ENCODE measurements at regions not wholly inside any gene's neighbourhood (a gene's known extent, or its start where the extent isn't known, plus 50 kb on each side); places are given as distances from the start of the nearest gene placed in this dataset.

DNA sequence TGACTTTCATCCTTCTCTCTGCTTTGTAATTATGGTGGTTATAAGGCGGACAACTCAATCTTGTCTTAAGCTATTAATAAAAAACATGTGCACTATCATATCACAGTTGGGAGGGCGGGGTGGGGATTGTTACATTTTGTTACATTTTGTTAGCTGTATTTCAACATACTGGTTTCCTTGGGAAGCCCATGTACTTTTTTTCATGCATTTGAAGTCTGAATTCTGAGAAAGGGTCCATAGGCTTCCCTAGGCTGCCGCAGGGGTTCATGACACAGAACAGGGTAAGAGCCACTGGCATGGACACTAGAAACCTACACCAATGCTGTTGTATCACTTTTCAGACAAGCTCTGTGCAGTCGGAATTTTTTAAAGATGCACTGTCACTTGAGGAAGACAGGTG, 178.8 kb downstream of the ETS2 start:
- TF ChIP-seq, protein P1, sequence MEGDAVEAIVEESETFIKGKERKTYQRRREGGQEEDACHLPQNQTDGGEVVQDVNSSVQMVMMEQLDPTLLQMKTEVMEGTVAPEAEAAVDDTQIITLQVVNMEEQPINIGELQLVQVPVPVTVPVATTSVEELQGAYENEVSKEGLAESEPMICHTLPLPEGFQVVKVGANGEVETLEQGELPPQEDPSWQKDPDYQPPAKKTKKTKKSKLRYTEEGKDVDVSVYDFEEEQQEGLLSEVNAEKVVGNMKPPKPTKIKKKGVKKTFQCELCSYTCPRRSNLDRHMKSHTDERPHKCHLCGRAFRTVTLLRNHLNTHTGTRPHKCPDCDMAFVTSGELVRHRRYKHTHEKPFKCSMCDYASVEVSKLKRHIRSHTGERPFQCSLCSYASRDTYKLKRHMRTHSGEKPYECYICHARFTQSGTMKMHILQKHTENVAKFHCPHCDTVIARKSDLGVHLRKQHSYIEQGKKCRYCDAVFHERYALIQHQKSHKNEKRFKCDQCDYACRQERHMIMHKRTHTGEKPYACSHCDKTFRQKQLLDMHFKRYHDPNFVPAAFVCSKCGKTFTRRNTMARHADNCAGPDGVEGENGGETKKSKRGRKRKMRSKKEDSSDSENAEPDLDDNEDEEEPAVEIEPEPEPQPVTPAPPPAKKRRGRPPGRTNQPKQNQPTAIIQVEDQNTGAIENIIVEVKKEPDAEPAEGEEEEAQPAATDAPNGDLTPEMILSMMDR (IDR thresholded peaks at IDR 0.05; ENCODE audit: insufficient read depth, low read length), result no peak
- TF ChIP-seq POLR2AphosphoS5 (IDR thresholded peaks at IDR 0.05; ENCODE audit: low read depth) (no peak), GABPA (IDR thresholded peaks at IDR 0.05; ENCODE audit: low read depth) (no peak), SPI1 (IDR thresholded peaks at IDR 0.05; ENCODE audit: borderline replicate concordance, low read depth) (no peak)
- TF ChIP-seq, protein P2, sequence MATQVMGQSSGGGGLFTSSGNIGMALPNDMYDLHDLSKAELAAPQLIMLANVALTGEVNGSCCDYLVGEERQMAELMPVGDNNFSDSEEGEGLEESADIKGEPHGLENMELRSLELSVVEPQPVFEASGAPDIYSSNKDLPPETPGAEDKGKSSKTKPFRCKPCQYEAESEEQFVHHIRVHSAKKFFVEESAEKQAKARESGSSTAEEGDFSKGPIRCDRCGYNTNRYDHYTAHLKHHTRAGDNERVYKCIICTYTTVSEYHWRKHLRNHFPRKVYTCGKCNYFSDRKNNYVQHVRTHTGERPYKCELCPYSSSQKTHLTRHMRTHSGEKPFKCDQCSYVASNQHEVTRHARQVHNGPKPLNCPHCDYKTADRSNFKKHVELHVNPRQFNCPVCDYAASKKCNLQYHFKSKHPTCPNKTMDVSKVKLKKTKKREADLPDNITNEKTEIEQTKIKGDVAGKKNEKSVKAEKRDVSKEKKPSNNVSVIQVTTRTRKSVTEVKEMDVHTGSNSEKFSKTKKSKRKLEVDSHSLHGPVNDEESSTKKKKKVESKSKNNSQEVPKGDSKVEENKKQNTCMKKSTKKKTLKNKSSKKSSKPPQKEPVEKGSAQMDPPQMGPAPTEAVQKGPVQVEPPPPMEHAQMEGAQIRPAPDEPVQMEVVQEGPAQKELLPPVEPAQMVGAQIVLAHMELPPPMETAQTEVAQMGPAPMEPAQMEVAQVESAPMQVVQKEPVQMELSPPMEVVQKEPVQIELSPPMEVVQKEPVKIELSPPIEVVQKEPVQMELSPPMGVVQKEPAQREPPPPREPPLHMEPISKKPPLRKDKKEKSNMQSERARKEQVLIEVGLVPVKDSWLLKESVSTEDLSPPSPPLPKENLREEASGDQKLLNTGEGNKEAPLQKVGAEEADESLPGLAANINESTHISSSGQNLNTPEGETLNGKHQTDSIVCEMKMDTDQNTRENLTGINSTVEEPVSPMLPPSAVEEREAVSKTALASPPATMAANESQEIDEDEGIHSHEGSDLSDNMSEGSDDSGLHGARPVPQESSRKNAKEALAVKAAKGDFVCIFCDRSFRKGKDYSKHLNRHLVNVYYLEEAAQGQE (IDR thresholded peaks at IDR 0.05; ENCODE audit: insufficient replicate concordance, low read depth), result no peak

Measured in HL-60 (cell line).